Activated T-helper 1 cell treated with anti-CD3 and anti-CD28 coated beads, Interleukin-2, amount 50 U/mL, for 16 hours (primary cell): ENCODE measurements at regions not wholly inside any gene's neighbourhood (a gene's known extent, or its start where the extent isn't known, plus 50 kb on each side); places are given as distances from the start of the nearest gene placed in this dataset.

Experiments used
- DNase-seq, 2 donors: peaks; one replicate each; pipeline ENCODE4 v3.0.0-alpha.2; 2020; ENCODE audit warnings: low read depth in 1 of 2, low spot score in 1 of 2

DNA sequence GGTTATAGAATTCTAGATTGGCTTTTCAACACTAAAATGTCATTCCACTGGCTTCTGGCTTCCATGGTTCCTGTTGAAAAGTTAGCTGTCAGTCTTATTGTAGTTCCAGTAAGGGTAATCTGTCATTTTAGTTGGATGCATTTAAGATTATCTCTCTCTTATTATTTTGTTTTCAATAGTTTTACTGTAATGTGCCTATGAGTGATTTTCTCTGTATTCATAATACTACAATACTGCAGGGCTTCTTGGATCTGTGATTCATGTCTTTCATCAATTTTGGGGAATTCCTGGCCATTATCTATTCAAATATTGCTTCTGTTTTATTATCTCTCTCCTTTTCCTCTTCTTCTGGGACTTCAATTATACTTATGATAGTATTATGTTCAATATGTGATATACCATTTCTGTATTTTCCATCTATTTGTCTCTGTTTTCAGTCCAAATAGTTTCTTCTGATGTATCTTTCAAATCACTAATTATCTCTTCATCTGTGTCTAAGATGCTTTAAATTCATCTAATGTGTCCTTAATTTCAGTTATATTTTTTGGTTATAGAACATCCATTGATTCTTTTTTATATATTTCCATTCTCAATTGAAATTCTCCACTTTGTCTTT is 101.5 kb downstream of the KCTD15 start:
- DNase-seq: no peak

DNA sequence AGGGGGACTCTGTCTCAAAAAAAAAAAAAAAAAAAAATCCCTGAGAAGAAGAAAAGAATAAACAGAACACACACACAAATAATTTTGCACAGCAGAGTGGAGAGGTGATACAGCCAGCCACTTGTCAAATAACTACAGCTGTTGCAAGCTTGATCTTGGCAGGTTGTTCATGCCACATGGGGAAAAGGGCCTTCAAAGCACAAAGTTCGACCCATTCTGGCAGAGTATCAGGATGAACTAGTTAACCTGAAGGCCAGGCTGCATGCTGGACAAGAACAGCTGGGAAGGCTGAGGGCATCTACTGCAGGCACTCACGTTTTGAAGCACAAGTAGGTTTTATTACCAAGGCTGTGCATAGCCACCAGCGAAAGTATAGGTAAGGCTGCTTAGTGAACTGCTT is 104.1 kb downstream of the KCTD15 start:
- no peak for DNase-seq

DNA sequence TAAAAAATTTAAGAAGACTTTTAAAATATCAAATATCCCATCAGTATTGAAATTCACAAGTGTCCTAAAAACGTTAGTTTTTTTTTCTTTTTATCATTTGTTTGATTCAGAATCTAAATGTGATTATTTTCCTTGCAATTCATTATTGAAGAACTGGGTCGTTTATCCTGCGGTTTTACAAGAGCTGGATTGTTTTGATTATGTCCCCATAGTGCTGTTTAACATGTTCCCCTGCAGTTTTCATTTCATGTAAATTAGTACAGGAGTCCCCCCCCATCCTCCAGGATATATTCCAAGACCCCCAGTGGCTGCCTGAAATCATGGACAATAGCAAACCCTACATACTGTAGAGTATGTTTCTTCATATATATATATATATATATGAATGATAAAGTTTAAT is 105.7 kb downstream of the KCTD15 start:
- no peak for DNase-seq

DNA sequence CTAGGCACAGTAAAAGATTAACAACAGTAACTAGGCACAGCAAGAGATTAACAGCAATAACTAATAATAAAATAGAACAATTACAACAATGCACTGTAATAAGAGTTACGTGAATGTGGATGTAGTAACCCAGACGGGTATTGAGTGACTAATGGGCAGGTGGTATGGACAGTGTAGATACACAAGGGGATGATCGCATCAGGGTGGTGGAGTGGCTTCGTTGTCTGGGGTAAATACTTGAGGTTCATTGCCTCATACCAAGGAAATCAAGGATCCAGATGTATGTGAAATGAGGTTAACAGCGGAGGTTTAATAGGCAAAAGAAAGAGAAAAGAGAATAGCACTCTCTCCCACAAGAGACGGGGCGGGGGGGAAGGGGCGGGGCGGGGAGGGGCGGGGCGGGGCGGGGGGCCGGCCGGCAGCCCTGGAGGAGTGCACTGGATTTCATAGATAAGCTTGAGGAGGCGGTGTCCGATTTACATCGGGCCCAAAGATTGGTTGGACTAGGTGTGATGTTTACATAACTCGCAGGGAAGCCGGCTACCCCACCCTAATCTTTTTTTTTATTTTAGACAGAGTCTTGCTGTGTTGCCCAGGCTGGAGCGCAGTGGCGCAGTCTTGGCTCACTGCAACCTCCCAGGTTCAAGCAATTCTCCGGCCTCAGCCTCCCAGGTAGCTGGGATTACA is 106.3 kb downstream of the KCTD15 start:
- DNase-seq: no peak

DNA sequence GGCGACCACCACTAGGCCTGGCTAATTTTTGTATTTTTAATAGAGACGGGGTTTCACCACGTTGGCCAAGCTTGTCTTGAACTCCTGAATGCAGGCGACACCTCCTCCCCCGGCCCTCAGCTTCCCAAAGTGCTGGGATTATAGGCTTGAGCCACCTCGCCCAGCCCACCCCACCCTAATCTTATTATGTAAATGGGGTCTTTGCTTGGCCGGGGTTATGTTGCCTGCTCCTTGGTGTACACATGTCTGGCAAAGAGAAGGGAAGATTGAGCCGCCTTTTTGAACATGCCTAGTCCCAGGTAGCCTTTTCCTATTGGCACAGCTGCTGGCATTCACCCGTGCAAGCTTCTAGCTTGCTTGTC is 106.8 kb downstream of the KCTD15 start:
- no peak for DNase-seq

DNA sequence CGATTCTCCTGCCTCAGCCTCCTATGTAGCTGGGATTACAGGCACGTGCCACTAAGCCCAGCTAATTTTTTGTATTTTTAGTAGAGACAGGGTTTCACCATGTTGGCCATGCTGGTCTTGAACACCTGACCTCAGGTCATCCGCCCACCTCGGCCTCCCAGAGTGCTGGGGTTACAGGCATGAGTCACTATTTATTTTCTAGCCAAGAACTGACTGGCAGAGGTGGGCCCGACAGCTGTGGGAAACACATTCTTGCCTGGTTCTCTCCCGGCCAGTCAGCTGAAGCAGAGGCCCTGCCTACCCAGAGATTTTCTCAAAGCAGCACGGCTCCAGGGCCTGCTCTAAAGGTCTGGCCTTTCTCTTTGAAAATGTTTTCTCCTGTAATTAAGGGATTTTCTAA is 108.0 kb downstream of the KCTD15 start:
- no peak for DNase-seq

DNA sequence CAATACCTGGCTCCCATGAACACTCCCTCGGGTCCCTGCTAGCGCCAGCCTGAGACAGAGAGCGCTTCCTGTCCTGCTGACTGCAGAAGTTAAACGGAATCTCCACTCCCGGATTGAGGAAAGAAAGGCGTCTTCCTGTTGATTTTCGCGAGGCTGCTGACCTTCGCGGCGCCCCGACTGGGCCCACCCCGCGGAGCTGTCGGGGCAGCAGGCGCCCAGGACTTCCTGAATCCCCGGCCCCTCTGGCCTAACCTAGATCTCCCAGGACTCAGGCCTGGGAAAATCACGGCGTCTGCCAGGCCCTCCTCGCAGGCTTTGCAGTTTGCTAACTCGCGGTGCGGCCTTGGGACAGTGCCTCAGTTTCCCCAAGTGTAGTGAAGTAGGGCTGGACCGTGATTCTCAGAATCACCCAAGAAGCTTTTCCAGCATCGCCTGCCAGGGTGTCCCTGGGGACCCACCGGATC is 108.8 kb downstream of the KCTD15 start:
- DNase-seq: no peak

DNA sequence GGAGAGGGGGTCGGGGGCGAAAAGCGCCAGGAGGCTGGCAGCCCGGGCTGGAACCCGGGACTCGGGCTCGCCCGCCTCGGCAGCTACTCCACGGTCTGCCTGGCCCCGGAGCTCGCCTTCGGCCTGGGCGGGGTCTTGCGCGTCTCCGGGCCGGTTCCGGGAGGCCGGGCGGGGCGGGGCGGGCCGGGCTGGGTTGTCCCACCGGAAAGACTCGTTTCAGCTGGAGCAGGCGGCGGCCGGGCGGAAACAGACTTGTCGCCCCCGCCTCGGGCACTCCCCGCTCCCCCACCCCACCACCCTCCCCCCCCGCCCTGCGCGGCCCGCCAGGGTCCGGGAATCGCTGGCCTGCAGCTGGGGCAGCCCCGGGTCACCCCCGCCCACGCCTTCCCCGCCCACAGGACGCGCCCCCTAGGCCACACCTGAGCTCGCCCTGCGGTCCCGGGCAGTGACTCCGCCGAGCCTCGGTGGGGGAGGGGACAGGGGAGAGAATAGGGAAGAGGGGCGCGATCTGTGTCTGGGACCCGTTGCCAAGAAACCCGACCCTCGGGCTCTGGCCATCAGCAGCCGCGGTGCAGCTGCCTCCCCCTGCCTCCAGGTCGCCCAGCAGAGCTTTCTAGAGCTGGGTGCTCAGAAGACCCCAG is 109.4 kb downstream of the KCTD15 start:
- DNase-seq: no peak

DNA sequence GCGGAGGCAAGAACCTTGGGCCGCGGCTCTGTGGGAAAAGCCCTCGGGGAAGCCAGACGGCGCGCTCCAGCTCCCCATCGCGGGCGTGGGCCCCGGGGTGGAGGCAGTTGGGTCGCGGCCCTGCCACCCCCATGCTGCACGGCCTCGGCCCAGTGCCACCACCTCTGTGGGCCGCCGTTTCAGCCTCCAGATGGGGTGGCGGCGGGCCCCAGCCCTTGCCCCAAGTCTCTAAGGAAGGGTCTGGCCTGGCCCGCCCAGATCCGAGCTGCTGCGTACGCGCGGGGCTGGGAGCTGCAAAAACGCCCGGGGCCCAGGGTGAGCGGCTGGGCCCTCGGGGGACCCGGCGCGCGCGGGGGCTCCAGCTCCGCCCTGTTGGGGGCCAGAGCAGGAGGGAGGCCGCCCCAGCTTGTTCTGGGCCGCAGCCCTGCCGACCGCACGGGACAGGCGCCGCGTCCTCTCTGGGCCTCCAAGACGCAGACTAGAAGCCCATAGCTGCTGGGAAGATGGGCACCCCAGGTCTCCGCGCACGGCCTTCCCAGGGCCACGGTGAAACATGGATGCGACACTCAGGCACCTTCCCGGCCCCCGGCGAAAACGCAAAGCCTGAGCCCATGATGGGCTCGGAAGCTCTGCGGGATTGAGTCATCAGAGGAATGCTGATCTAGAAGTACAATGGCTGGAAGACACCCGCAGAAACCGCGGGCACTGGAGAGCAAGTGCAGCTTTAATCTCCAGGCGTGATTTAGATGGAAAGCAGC is 110.1 kb downstream of the KCTD15 start:
- DNase-seq: no peak

DNA sequence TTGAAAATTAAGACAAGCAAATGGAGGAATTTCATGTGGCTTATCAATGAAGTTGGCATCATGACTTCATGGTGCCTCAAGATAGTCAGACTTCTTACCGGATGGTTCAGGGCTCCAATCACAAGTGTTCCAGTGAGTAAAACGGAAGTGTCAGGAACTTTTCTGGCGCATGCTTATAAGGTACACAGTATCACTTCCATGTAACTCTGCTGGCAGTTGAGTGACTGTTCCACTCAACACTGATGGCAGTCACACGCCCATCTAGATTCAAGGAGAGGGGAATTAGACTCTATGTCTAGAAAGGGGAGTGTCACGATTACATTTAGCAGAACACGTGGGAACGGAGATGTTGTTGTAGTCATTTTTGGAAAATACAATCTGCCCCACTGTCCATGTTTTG is 114.3 kb downstream of the KCTD15 start:
- DNase-seq: no peak

DNA sequence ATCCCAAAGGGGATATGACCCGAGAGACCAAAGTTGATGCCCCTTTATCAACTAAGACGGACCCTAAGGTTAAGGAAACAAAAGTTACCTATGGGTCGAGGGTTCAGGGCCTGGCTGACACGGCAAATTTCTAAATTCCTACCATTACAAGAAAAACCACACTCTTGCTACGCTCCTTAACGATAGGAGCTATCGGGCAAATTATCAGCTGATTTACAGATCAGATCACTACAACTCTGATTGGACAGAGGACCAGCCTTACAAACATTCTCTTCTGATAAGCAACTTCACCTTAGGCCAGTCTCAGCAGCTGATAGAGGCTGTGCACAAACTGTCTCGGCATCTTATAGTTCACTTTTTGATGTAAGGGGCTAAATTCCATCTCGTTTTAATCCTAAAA is 117.9 kb downstream of the KCTD15 start:
- no peak for DNase-seq

DNA sequence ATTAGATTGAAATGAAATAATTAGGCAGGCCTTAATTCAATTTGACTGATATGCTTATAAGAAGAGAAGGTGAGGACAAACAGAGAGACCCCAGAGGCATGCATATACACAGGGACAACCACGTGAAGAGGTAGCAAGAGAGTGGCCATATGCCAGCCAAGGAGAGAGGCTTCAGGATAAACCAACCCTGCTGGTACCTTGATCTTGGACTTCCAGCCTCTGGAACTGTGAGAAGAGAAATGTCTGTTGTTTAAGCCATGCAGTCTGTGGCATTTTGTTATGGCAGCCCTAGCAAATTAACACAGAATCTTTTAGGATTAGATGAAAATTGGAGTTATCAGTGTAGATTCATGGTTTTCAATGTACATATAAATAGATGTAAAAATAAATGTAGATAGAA is 120.1 kb downstream of the KCTD15 start:
- DNase-seq: no peak

DNA sequence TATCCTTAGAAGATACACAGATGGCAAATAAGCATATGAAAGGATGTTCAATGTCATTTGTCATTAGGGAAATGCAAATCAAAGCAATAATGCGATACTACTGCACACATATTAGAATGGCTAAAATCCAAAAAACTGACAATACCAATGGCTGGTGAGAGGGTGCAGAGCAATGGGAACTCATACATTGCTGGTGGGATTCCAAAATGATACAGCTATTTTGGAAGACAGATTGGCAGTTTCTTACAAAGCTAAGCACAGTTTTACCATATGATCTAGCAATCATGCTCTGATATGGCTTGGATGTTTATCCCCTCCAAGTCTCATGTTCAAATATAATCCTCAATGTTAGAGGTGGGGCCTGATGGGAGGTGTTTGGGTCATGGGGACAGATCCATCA is 122.6 kb downstream of the KCTD15 start:
- no peak for DNase-seq

DNA sequence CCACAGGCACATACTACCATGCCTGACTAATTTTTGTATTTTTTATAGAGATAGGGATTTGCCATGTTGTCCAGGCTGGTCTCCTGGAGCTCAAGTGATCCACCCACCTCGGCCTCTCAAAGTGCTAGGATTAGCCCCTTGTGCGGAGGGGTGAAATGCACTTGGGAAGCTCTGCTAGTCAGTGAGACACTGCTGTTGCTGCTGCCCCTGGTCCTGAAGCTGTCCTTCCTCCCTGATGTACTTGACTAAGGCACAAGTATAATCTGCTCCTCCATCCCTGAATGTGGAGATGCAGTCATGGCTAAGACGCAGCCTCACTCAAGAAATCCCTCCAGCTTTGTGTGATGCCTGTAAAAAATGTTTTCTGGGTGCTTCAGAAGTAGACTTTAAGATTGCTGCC is 124.5 kb downstream of the KCTD15 start:
- DNase-seq: no peak

DNA sequence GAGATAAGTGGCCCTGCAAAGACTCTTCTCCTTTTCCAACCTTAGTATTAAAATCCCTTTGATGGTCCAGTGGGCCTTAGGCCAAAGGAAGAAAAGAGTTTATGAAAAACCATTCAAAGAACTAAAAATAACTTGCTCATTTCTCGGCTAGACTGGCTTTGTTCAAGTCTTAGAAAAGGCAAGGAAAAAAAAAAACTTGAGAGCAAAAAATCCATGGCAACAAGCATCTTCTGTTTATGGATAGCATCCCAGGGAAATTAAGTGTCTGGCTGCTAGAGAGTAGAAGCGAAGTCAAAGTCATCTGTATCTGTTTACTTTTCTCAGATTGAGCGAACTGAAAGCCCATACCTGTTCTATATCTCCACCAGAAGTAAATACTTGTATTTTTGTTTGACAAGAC is 129.6 kb downstream of the KCTD15 start:
- no peak for DNase-seq

DNA sequence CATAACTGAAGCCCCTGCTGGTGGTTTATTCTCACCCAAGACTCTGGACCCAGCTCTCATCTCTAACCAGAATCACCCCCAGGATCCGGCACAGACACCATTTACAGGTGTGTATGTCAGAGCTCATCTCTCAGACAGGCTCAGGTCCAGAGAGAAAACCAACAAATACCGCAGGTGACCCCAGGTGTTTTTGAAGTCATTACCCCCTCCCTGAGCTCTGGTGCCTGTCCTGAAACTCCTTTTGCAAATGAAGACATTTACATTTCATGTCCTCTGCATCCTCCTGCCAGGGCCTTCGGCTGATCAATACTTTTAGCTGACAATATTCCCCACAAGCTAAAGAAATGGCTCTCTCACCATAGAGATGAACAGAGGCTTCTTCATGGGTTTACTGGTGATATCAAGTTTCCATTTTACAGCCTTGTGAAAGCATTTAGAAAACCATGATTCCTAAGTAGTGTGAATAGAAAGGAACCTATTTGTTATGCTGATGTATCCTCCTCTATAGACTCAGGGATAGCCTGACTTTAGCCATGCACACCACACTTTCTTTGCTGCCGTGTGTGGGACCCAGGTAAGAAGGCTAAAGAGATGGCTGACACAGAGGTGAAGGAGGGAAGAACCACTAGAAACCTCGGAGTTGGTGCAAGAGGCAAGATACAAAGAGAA is 131.3 kb downstream of the KCTD15 start:
- DNase-seq: no peak

DNA sequence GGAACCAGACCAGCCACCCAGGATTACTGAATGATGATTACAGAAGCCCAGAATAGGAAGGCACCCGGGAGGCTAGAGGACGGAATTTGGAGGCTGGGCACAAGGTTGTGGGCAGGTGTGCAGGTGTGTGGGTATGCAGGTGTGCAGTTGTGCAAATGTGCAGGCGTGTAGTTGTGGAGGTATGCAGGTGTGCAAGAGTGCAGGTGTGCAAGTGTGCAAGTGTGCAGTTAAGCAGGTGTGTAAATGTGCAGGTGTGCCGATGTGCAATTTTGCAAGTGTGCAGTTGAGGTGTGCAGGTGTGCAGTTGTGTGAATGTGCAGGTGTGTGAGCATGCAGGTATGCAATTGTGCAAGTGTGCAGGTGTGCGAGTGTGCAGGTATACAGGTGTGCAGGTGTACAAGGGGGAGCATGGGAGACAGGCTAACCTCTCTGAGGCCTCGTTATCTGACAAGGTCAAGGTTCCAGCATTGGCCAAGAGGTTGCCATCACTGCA is 131.8 kb downstream of the KCTD15 start:
- DNase-seq: no peak

DNA sequence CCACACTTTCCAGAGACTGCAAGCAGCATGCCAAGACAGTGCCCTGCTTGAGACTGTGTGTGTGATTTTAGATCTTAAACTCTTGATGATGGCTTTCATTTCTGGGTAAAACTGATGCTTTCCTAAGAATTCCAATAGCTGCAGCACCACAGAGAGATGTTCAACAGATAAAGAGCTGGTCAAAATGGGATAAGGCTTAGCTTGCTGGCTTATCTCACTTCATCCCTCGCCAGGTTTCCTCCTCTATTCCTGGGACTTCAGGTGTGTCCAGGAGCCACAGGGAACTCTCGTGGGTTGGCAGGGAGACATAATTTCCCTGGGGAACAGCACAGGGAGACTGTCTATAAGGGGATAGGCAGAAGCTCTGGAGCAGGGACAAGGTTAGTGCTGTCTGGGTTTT is 137.3 kb downstream of the KCTD15 start:
- DNase-seq: no peak

DNA sequence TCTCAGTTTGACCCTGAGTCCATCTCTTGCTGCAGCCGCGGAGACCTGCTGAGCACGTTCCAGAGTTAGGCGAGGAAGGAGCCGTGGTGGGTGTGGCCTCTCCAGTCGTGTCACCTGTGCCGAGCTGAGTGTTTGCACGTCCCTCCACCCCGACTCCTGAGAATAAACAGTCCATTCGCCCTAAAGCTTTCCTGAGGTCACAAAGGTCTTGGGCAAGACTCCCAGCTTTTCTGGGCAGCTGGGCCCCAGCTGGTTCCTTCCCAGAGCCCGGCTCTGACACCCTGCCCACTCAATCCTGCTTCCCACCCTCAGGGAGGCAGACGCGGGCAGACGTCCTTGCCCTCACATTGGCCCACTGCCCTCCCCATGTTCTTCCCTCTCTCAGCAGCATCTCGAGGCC is 142.2 kb downstream of the KCTD15 start:
- DNase-seq: no peak

DNA sequence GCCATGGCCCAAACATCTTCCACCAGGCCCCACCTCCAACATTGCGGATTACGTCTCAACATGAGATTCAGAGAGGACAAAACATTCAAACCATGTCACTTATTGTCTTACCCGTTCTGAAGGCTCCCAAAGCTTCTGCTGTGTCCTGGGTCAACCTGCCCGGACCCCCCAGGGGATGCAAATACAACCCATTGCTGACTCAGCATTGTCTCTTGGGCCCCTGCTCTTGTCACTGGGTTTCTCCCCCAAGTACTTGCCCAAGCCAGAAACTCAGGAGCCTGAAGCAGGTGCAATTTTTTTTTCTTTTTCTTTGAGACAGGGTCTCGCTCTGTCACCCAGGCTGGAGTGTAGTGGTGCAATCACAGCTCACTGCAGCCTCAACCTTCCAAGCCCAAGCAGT is 144.5 kb downstream of the KCTD15 start:
- DNase-seq: no peak

DNA sequence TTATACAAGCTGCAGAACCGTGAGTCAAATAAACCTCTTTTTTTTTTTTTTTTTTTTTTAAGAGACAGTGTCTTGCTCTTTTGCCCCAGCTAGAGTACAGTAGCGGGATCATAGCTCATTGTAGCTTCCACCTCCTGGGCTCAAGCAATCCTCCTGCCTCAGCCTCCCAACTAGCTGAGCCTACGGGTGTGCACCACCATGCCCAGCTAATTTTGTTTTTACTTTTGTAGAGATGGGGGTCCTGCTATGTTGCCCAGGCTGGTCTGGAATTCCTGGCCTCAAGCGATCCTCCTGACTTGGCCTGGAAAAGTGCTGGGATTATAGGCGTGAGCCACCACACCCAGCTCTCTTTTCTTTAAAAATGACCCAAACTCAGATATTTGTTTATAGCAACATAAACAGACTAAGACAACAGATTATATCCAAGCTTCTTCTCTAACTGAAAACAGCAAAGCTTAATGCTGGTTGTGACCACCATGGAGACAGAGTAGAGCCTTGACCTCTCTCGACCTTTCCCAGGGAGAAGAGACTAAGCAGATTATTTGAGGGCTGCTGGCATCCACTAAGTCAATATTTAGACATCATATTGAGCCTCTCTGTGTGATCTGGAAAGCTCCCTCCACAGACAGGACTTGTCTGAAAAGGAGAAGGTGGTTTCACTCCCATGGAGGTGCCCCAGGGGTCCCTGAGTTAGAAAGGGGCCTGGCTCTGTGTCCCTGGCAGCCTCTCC is 150.0 kb downstream of the KCTD15 start:
- no peak for DNase-seq
